HCT116 (cell line): ENCODE measurements at regions not wholly inside any gene's neighbourhood (a gene's known extent, or its start where the extent isn't known, plus 50 kb on each side); places are given as distances from the start of the nearest gene placed in this dataset.

Experiments used
- ATAC-seq: fragments of 200-7000 bp; cut with Tn5 transposase; 2 replicates; pipeline ENCODE4 v1.9.1; 2020; ENCODE audit warnings: mild to moderate bottlenecking, moderate library complexity
- BruUV-seq: library from RNA; stranded (reverse); fragments of 400-500 nt; replicated peaks from 2 replicates; lab custom pipeline; 2021; lab: Mats Ljungman, UMichigan
- CTCF ChIA-PET: fragments of 300-600 bp; sonication (Branson Sonifier 250); formaldehyde crosslinking; loops from one replicate; lab custom pipeline; 2021; ENCODE audit warnings: antibody characterized with exemption; lab: Charles Lee
- POLR2A ChIA-PET: fragments of 300-600, 350-600 bp; sonication (Branson Sonifier 250); formaldehyde crosslinking; loops from one replicate; lab custom pipeline; 2021; ENCODE audit warnings: antibody characterized with exemption; lab: Charles Lee
- RAD21 ChIA-PET, 2 experiments: fragments of 300-600 bp; sonication (Branson Sonifier 250); formaldehyde crosslinking; loops; one replicate each; lab custom pipeline; 2023; ENCODE audit warnings: low total read pairs in 2 of 2; ENCODE audit not compliant: uncharacterized antibody in 2 of 2, unreplicated experiment in 2 of 2, low non-redundant PET in 1 of 2; lab: Charles Lee
- DNase-seq: peaks from one replicate; pipeline ENCODE4 v3.0.0-alpha.2; 2010; ENCODE audit warnings: low read depth, low spot score
- H2AFZ ChIP-seq: fragments of 200-600 bp; shearing (Covaris generic), sonication (generic); 2 replicates; pipeline ENCODE4 v1.6.1; 2017; ENCODE audit warnings: low read depth, mixed run types, mixed read lengths, antibody characterized with exemption, low read length; ENCODE audit not compliant: poor library complexity, severe bottlenecking
- H3K27ac ChIP-seq: 2 replicates; pipeline ENCODE4 v1.5.1; 2012; ENCODE audit warnings: low read depth, low read length
- H3K27me3 ChIP-seq: fragments of 200-600 bp; sonication (generic); 2 replicates; pipeline ENCODE4 v1.6.1; 2016; ENCODE audit warnings: mixed run types, low read length, mixed read lengths; ENCODE audit not compliant: insufficient read depth
- H3K36me3 ChIP-seq, 2 experiments: fragments of 200-500 bp in 1 of 2; fragments of 200-600 bp in 1 of 2; sonication (Bioruptor generic) in 1 of 2; sonication (generic) in 1 of 2; 2 replicates each; pipeline versions ENCODE4 v1.5.1 to v1.6.1; 2014 to 2016; ENCODE audit warnings: low read length in 2 of 2, inconsistent platforms in 1 of 2, mixed read lengths in 1 of 2, mixed run types in 1 of 2; ENCODE audit not compliant: insufficient read depth in 2 of 2, control insufficient read depth in 1 of 2
- H3K4me1 ChIP-seq, 2 experiments: fragments of 200-600 bp in 1 of 2; sonication (generic) in 1 of 2; 2 replicates each; pipeline versions ENCODE4 v1.5.1 to v1.6.1; 2012 to 2017; ENCODE audit warnings: low read length in 2 of 2, inconsistent platforms in 1 of 2, mild to moderate bottlenecking in 1 of 2, mixed read lengths in 1 of 2, mixed run types in 1 of 2, moderate library complexity in 1 of 2; ENCODE audit not compliant: insufficient read depth in 2 of 2, control insufficient read depth in 1 of 2
- H3K4me2 ChIP-seq: fragments of 200-600 bp; sonication (generic); 2 replicates; pipeline ENCODE4 v1.6.1; 2017; ENCODE audit warnings: mixed run types, low read length, mixed read lengths
- H3K4me3 ChIP-seq, 2 experiments: fragments of 200-600 bp in 1 of 2; sonication (generic) in 1 of 2; replicated peaks in 1 of 2; 2 replicates each; pipeline ENCODE4 v1.5.1; 2011 to 2016; ENCODE audit warnings: low read length in 2 of 2, control low read depth in 1 of 2, low read depth in 1 of 2, mild to moderate bottlenecking in 1 of 2, mixed read lengths in 1 of 2, mixed run types in 1 of 2
- H3K79me2 ChIP-seq: fragments of 200-600 bp; sonication (generic); 2 replicates; pipeline ENCODE4 v1.6.1; 2017; ENCODE audit warnings: mild to moderate bottlenecking, mixed run types, low read length, moderate library complexity, mixed read lengths; ENCODE audit not compliant: insufficient read depth
- H3K9ac ChIP-seq: fragments of 200-600 bp; sonication (generic); 2 replicates; pipeline ENCODE4 v1.6.1; 2016; ENCODE audit warnings: low read length, mixed read lengths
- H3K9me2 ChIP-seq: fragments of 200-600 bp; sonication (generic), shearing (Covaris generic); 2 replicates; pipeline ENCODE4 v1.6.1; 2017; ENCODE audit warnings: mixed run types, mild to moderate bottlenecking, moderate library complexity; ENCODE audit not compliant: insufficient read depth
- H3K9me3 ChIP-seq, 2 experiments: fragments of 200-500 bp in 1 of 2; fragments of 200-600 bp in 1 of 2; sonication (Bioruptor generic) in 1 of 2; sonication (generic) in 1 of 2; 2 replicates each; pipeline ENCODE4 v1.6.1; 2014 to 2017; ENCODE audit warnings: low read length in 2 of 2, mixed read lengths in 2 of 2, inconsistent platforms in 1 of 2, low read depth in 1 of 2, mild to moderate bottlenecking in 1 of 2, mixed run types in 1 of 2, moderate library complexity in 1 of 2; ENCODE audit not compliant: control insufficient read depth in 1 of 2, insufficient read depth in 1 of 2
- H4K20me1 ChIP-seq: fragments of 200-600 bp; sonication (generic), shearing (Covaris generic); 2 replicates; pipeline ENCODE4 v1.6.1; 2017; ENCODE audit warnings: mixed run types, mild to moderate bottlenecking, moderate library complexity; ENCODE audit not compliant: insufficient read depth
- CBX3 ChIP-seq: IDR thresholded peaks from 2 replicates; pipeline ENCODE4 v1.6.1; 2012; ENCODE audit warnings: low read depth
- EGR1 ChIP-seq: IDR thresholded peaks from 2 replicates; pipeline ENCODE4 v1.6.1; 2012; ENCODE audit warnings: low read depth
- EZH2 ChIP-seq: fragments of 200-600 bp; sonication (generic); IDR thresholded peaks from 2 replicates; pipeline ENCODE4 v1.6.1; 2017; ENCODE audit warnings: antibody characterized with exemption, mixed run types
- POLR2A ChIP-seq: IDR thresholded peaks from 2 replicates; pipeline ENCODE4 v1.7.0; 2011; ENCODE audit warnings: borderline replicate concordance; ENCODE audit not compliant: insufficient read depth, insufficient read length; ENCODE audit errors: extremely low read depth
- POLR2AphosphoS5 ChIP-seq: IDR thresholded peaks from 2 replicates; pipeline ENCODE4 v1.6.1; 2011; ENCODE audit warnings: mild to moderate bottlenecking, low read depth, low read length, moderate library complexity
- RAD21 ChIP-seq: IDR thresholded peaks from 2 replicates; pipeline ENCODE4 v1.6.1; 2012; ENCODE audit warnings: low read depth, mild to moderate bottlenecking
- REST ChIP-seq: IDR thresholded peaks from 2 replicates; pipeline ENCODE4 v1.6.1; 2012; ENCODE audit warnings: low read depth
- SIN3A ChIP-seq: IDR thresholded peaks from 2 replicates; pipeline ENCODE4 v1.6.1; 2012; ENCODE audit warnings: low read depth
- TCF7L2 ChIP-seq: IDR thresholded peaks from 2 replicates; pipeline ENCODE4 v1.7.0; 2011; ENCODE audit warnings: borderline replicate concordance, inconsistent platforms; ENCODE audit not compliant: insufficient read depth, insufficient read length; ENCODE audit errors: extremely low read depth
- ZBTB33 ChIP-seq: IDR thresholded peaks from 2 replicates; pipeline ENCODE4 v1.6.1; 2011; ENCODE audit warnings: mild to moderate bottlenecking, low read length, moderate library complexity; ENCODE audit not compliant: insufficient replicate concordance; ENCODE audit errors: extremely low read depth
- ZFX ChIP-seq: fragments of 450-650 bp; IDR thresholded peaks from 2 replicates; pipeline ENCODE4 v1.6.1; 2017
- ZNF274 ChIP-seq: fragments of 200-500 bp; sonication (Bioruptor generic); IDR thresholded peaks from 2 replicates; pipeline ENCODE4 v1.6.1; 2014; ENCODE audit warnings: mild to moderate bottlenecking, low read depth, low read length, inconsistent platforms
- intact Hi-C: fragments of 100-400 bp; cut with micrococcal nuclease; formaldehyde crosslinking; loops from 2 replicates; pipeline ENCODE4 v1.10.0; 2022

GRCh38 chr1:82260051-82260450 lies 459.3 kb downstream of the ADGRL2 start:
- TF ChIP-seq POLR2A (no peak), TCF7L2 (no peak), ZFX (no peak), EZH2 (no peak), REST (no peak), RAD21 (no peak), ZNF274 (no peak)
- no peaks in the 10 kb centered on the region for H3K36me3 ChIP-seq
- no peaks in the 10 kb centered on the region for H3K27me3 ChIP-seq
- DNase-seq (no peak), ATAC-seq (no peak)
- RAD21 ChIA-PET, result no interaction called here
- no peak overlapping the region for H3K4me3 ChIP-seq
- no peaks in the 10 kb centered on the region for H3K9me3 ChIP-seq
- no peak overlapping the region for H3K9ac ChIP-seq
- H3K9me2 ChIP-seq, result no peaks in the 10 kb centered on the region
- POLR2A ChIA-PET, result no interaction called here
- no TSS peak for BruUV-seq
- no peaks in the 10 kb centered on the region for H3K79me2 ChIP-seq
- CTCF ChIA-PET, result no interaction called here
- no peak overlapping the region for H3K4me2 ChIP-seq
- no peaks in the 10 kb centered on the region for H3K4me1 ChIP-seq
- H4K20me1 ChIP-seq, result no peaks in the 10 kb centered on the region; the same call in 1 of the 2 replicates
- H2AFZ ChIP-seq, result no peak overlapping the region
- intact Hi-C loops, result no loop called here
- no peak overlapping the region for H3K27ac ChIP-seq

- Histone ChIP-seq H3K9ac (no peak overlapping the region), H3K27ac (no peak overlapping the region), H3K36me3 (no peaks in the 10 kb centered on the region), H3K27me3 (no peaks in the 10 kb centered on the region), H3K4me3 (no peak overlapping the region), H2AFZ (no peak overlapping the region), H4K20me1 (no peaks in the 10 kb centered on the region)
- ATAC-seq (no peak), DNase-seq (no peak)
- intact Hi-C loops, result no loop called here
- CTCF ChIA-PET, result no interaction called here
- POLR2A ChIA-PET, result no interaction called here
- TF ChIP-seq EGR1, result no peak
- no peak for TF ChIP-seq CBX3
- TF ChIP-seq RAD21, result no peak
- no peak for TF ChIP-seq ZBTB33
- TF ChIP-seq SIN3A, result no peak
- no peak for TF ChIP-seq POLR2AphosphoS5
- TF ChIP-seq, all 23 proteins: peak for 0
- no peaks in the 10 kb centered on the region for H3K4me1 ChIP-seq
- H3K9me2 ChIP-seq, result no peaks in the 10 kb centered on the region
- RAD21 ChIA-PET, result no interaction called here
- no TSS peak for BruUV-seq
- no peak overlapping the region for H3K4me2 ChIP-seq
- H3K9me3 ChIP-seq, result no peaks in the 10 kb centered on the region
- no peaks in the 10 kb centered on the region for H3K79me2 ChIP-seq
Measured at GRCh38 chr1:82258887-82259286, 458.2 kb downstream of the ADGRL2 start.
